T47D (cell line): ENCODE measurements at regions not wholly inside any gene's neighbourhood (a gene's known extent, or its start where the extent isn't known, plus 50 kb on each side); places are given as distances from the start of the nearest gene placed in this dataset.
"Not testable (repeated sequence)": the region's sequence is repeated elsewhere in the genome, so short reads cannot be mapped to it uniquely, and the experiment has no call there.

Source experiments
- DNase-seq, 2 experiments: peaks; one replicate each; pipeline versions ENCODE4 v3.0.0 to v3.0.0-alpha.2; 2011 to 2012; ENCODE audit warnings: low read depth in 1 of 2, low spot score in 1 of 2
- JUND ChIP-seq: IDR thresholded peaks from 2 replicates; pipeline ENCODE4 v1.6.1; 2012; ENCODE audit warnings: low read depth
- in situ Hi-C: cut with HindIII; loops from 2 replicates; pipeline ENCODE4 v1.10.0; 2016; ENCODE audit warnings: low sequenced_read_pairs, low pct_unique_long_range_greater_than_20kb

DNA sequence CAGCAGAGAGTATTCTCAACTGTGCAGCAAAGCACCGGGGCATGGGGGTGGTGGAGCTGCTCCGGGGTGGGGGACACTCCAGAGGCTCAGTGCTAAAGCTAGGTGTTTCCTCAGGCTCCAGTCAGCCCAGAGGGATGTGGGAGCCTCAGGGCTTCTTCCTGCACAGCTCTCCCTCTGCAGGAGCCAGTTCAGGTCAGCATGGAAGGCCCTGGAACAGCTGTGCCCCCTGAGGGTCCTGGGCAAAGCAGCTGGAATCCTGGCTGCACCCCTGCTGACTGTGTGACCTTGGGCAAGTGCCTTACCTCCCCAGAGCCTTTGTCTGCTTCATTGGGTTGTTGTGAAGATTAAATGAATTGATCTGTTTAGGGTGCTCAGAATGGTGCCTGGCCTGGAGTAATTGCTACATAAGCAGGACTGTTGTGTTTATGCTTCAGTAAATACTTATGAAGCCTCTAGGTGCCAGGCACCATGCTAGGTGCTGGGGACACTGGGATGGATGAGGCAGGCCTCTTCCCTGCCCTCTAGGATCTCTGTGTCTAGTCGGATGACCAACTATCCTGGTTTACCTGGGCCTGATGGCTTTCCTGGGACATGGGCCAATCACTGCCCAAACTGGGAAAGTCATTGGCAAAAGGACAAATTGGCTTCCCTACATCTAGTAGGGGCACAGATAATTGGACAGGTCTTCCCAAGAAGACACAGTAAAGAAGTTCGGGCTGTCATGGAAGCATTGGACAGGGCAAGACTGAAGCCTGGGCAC lies 64.2 kb upstream of the LCTL start:
- TF ChIP-seq JUND: no peak
- DNase-seq: no peak
- in situ Hi-C loops: no loop called here

DNA sequence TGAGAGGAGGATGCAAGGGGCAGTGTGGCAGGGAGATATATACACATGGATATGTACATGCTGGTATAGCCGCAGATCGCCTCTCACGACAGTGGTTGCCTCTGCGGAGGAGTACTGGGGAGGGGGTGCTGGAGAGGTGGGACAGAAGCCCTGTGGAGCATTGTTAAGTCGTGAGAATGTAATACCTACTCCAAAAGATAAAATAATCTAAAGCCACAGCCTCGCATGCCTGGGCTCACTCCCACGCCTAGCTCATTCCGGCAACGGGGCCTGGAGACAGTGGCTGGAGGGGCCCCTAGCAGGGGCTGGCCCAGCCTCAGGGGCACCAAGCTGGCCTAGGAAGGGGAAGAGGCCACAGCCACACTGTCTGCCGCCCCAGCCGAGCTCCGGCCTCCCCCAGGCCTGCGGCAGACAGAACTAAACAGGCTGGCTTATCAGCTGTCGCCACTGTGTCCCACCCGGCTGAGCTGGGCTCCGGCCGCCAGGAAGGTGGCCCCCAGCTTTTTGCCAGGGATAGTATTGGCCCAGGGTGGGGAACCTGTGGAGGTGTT lies 65.1 kb upstream of the LCTL start:
- DNase-seq: no peak
- in situ Hi-C loops: no loop called here
- no peak for TF ChIP-seq JUND

GRCh38 chr15:66631616-66632263 lies 65.9 kb upstream of the LCTL start:
- in situ Hi-C loops: no loop called here
- no peak for DNase-seq
- no peak for TF ChIP-seq JUND

DNA sequence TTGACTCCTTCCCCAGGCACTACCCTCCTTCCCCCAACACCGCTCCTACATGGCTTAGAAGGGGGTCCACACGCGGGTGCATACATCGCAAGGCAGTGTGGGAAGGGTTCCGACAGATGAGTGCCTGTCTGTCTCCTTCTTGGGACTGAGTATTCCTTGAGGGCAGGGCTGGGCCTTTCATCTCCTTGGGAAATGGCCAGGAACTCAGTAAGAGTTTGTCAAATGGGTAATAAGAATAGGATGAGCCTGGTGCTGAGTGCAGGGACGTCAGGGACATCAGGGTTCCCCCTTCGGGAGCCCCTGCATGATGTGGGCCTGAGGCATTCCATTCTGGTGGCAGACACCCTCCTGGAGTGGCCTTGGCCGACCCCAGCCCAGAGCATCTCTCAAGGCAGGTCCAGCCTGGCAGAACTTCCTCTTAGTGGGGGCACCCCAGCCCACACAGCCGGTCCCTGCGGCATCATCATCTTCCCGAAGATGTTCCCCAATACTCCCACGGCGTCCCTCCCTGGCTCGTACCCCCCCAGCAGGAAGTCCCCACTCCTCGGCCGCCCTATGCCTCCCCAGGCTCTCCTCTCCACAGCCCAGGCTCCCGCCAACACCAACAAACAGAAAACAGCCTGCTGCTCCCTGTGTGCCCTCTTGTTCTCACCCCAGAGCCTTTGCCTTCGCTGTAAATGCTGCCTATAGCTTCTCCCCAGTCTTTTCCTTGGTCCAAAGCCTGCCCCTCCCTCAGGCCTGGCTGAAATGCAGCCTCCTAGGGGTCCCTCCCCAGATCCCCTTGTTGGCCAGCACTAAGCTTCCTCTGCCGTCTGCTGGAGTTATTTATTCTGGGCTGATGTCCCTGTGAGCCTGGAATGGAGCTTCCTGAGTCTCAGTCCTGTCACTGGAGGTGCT lies 67.5 kb upstream of the LCTL start:
- no peak for TF ChIP-seq JUND
- DNase-seq: no peak
- in situ Hi-C loops: no loop called here

DNA sequence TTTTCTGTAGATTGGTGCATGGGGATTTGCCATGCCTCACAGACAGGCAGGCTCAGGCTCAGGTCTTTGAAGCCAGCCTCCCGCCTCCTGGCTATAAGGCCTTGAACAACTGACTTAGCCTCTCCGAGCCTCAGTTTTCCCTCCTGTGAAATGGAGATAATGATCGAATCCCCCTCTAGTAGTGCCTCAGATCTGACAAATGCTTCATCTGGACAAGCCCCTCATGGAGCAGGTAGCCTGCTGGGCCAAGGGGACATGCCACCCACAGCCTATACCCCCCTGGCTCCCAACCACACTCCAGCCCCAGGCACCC lies 68.1 kb upstream of the LCTL start:
- in situ Hi-C loops: no loop called here
- no peak for DNase-seq
- TF ChIP-seq JUND: no peak

GRCh38 chr15:66634540-66634939 lies 67.5 kb upstream of the SMAD6 start:
- in situ Hi-C loops: no loop called here
- no peak for TF ChIP-seq JUND

DNA sequence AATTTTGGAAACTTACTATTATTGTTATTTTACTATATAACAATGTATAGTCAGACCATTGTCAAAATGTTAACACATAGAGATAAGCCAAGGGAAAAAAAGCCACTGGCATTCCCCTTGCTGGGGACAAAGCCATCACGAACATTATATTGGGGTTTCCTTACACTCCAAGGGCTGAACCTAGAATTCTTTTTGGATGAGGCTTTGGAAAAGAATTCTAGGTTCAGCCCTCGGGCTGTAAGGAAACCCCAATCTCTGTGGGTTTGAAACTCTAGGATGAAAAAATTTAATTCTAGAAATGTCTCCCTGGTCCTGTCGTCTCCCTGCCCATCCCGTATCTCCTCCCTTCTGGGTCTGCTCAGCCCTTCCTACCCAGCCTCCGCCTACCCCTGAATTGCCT lies 67.0 kb upstream of the SMAD6 start:
- in situ Hi-C loops: no loop called here
- no peak for DNase-seq
- no peak for TF ChIP-seq JUND

More at GRCh38 chr15:66634540-66634939, 67.5 kb upstream of the SMAD6 start:
- no peak for DNase-seq

DNA sequence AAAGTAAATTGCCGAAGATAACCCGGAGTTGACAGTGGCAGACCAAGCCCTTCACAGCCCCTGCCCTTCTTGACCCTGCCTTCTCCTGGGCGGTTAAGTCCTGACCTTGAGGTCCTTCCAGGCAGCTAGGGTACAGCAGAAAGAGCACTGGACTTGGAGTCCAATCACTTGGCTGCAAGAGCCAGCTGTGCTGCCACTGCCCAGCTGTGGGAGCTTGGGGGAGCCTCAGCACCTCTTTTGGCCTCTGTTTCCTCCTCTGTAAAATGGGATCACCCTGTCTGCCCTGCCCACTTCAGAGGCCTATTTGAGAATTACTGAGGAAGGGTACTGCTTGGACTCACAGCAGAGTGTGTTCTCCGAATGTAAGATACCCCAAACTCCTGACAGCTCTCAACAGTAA lies 66.2 kb upstream of the SMAD6 start:
- DNase-seq: no peak
- no peak for TF ChIP-seq JUND
- in situ Hi-C loops: no loop called here

DNA sequence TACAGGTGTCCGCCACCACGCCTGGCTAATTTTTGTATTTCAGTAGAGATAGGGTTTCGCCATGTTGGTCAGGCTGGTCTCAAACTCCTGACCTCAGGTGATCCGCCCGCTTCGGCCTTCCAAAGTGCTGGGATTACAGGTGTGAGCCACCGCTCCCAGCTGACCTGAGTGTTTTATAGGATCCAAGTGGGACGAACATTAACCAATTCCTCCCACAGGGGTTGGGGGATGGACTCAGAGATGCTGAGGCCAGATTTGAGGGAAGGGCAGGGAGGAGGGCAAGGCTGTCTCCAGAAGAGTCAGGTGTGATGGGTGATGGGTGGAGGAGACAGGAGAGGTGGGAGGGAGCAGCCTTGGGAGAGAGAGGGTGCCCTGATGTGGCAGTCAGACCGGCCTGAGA lies 65.0 kb upstream of the SMAD6 start:
- in situ Hi-C loops, DNase-seq: not testable (repeated sequence)

- in situ Hi-C loops: no loop called here
- no peak for DNase-seq
- TF ChIP-seq JUND: no peak
Observed at GRCh38 chr15:66638377-66638776, 63.7 kb upstream of the SMAD6 start.

GRCh38 chr15:66641485-66642315 lies 60.3 kb upstream of the SMAD6 start:
- no peak for DNase-seq
- no peak for TF ChIP-seq JUND

DNA sequence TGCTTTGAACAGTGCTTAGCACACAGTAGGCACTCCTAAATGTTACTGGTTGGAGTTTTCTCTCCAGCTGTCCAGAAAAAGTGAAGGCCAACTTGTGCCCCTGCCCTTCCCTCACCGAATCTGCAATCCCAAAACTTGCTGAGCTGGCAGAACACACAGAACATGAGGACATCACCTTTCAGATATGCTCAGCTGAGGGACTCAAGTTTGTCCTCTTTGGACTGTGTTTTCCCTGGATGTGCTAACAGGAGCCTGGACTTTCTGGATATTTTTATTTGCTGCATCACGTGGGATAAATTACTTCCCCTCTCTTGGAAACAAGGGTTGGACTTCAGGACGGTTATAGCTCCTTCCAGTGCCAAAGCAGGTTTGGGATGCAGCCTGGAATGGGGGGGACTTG lies 59.5 kb upstream of the SMAD6 start:
- TF ChIP-seq JUND: no peak
- in situ Hi-C loops: no loop called here
- DNase-seq: no peak

More at GRCh38 chr15:66641485-66642315, 60.3 kb upstream of the SMAD6 start:
- in situ Hi-C loops: no loop called here
